ENCODE measurements at regions not wholly inside any gene's neighbourhood (a gene's known extent, or its start where the extent isn't known, plus 50 kb on each side); places are given as distances from the start of the nearest gene placed in this dataset.
A peak's percentile ranks its signal among the peaks of the same experiment; 100 is the strongest.

GRCh38 chr2:176445956-176446355 lies 176.7 kb downstream of the MTX2 start:
- no peak for DNase-seq
- H3K9me3 ChIP-seq (ENCODE audit: control insufficient read depth, low read length, poor library complexity, severe bottlenecking): no peaks in the 10 kb centered on the region
- H3K36me3 Mint-ChIP-seq (ENCODE audit: low read depth): no peaks in the 10 kb centered on the region
- ATAC-seq: no peak
- no peak overlapping the region for H3K4me3 Mint-ChIP-seq
- peaks cover 9% of the 10 kb centered on the region for H3K4me1 Mint-ChIP-seq
- H3K27me3 Mint-ChIP-seq: peaks cover 28% of the 10 kb centered on the region
- H3K27ac Mint-ChIP-seq: no peak overlapping the region

- no peaks in the 10 kb centered on the region for H3K9me3 ChIP-seq (ENCODE audit: control insufficient read depth, low read length, poor library complexity, severe bottlenecking)
- DNase-seq: no peak
- ATAC-seq: no peak
- H3K27ac Mint-ChIP-seq: no peak overlapping the region
- no peak overlapping the region for H3K4me3 Mint-ChIP-seq
- H3K36me3 Mint-ChIP-seq (ENCODE audit: low read depth): no peaks in the 10 kb centered on the region
- peaks cover 24% of the 10 kb centered on the region for H3K27me3 Mint-ChIP-seq
- peaks cover 9% of the 10 kb centered on the region for H3K4me1 Mint-ChIP-seq
Measured at GRCh38 chr2:176446718-176447414, 177.6 kb downstream of the MTX2 start.

GRCh38 chr2:176447616-176448015 lies 178.4 kb downstream of the MTX2 start:
- no peak for DNase-seq
- Mint-ChIP-seq H3K4me3 (no peak overlapping the region), H3K27ac (no peak overlapping the region), H3K4me1 (peaks cover 9% of the 10 kb centered on the region), H3K27me3 (peaks cover 22% of the 10 kb centered on the region), H3K36me3 (ENCODE audit: low read depth) (no peaks in the 10 kb centered on the region)
- no peaks in the 10 kb centered on the region for H3K9me3 ChIP-seq (ENCODE audit: control insufficient read depth, low read length, poor library complexity, severe bottlenecking)
- no peak for ATAC-seq

- no peaks in the 10 kb centered on the region for H3K36me3 Mint-ChIP-seq (ENCODE audit: low read depth)
- H3K27ac Mint-ChIP-seq: no peak overlapping the region
- no peak overlapping the region for H3K4me3 Mint-ChIP-seq
- no peak for DNase-seq
- no peaks in the 10 kb centered on the region for H3K9me3 ChIP-seq (ENCODE audit: control insufficient read depth, low read length, poor library complexity, severe bottlenecking)
- peaks cover 9% of the 10 kb centered on the region for H3K4me1 Mint-ChIP-seq
- peaks cover 30% of the 10 kb centered on the region for H3K27me3 Mint-ChIP-seq
- no peak for ATAC-seq
Measured at GRCh38 chr2:176449852-176450251, 180.6 kb downstream of the MTX2 start.

- H3K27ac Mint-ChIP-seq: no peak overlapping the region
- H3K36me3 Mint-ChIP-seq (ENCODE audit: low read depth): peaks cover 2% of the 10 kb centered on the region
- no peak for ATAC-seq
- no peaks in the 10 kb centered on the region for H3K9me3 ChIP-seq (ENCODE audit: control insufficient read depth, low read length, poor library complexity, severe bottlenecking)
- no peak overlapping the region for H3K4me3 Mint-ChIP-seq
- H3K4me1 Mint-ChIP-seq: no peaks in the 10 kb centered on the region
- peaks cover 46% of the 10 kb centered on the region for H3K27me3 Mint-ChIP-seq
- no peak for DNase-seq
Measured at GRCh38 chr2:176453784-176454183, 184.5 kb downstream of the MTX2 start.

- H3K36me3 Mint-ChIP-seq (ENCODE audit: low read depth): peaks cover 2% of the 10 kb centered on the region
- ATAC-seq: peak; percentile 77
- H3K4me3 Mint-ChIP-seq: no peak overlapping the region
Measured at GRCh38 chr2:176454893-176455815, 185.9 kb downstream of the MTX2 start.

GRCh38 chr2:176455816-176456291 lies 186.6 kb downstream of the MTX2 start:
- no peak for ATAC-seq

More at GRCh38 chr2:176454893-176455815, 185.9 kb downstream of the MTX2 start:
- Mint-ChIP-seq H3K27me3 (peaks cover 53% of the 10 kb centered on the region), H3K27ac (no peak overlapping the region), H3K4me1 (no peaks in the 10 kb centered on the region)
- no peaks in the 10 kb centered on the region for H3K9me3 ChIP-seq (ENCODE audit: control insufficient read depth, low read length, poor library complexity, severe bottlenecking)
- DNase-seq: peak; percentile 48 to 73 (median 59)

GRCh38 chr2:176457481-176457880 lies 188.2 kb downstream of the MTX2 start:
- Mint-ChIP-seq H3K4me1 (no peaks in the 10 kb centered on the region), H3K27ac (no peak overlapping the region), H3K4me3 (no peak overlapping the region), H3K27me3 (peaks cover 62% of the 10 kb centered on the region), H3K36me3 (ENCODE audit: low read depth) (peaks cover 2% of the 10 kb centered on the region)
- no peaks in the 10 kb centered on the region for H3K9me3 ChIP-seq (ENCODE audit: control insufficient read depth, low read length, poor library complexity, severe bottlenecking)
- no peak for ATAC-seq
- DNase-seq: no peak

More at GRCh38 chr2:176455816-176456291, 186.6 kb downstream of the MTX2 start:
- H3K9me3 ChIP-seq (ENCODE audit: control insufficient read depth, low read length, poor library complexity, severe bottlenecking): no peaks in the 10 kb centered on the region
- Mint-ChIP-seq H3K27ac (no peak overlapping the region), H3K27me3 (peaks cover 56% of the 10 kb centered on the region), H3K4me3 (no peak overlapping the region), H3K4me1 (no peaks in the 10 kb centered on the region), H3K36me3 (ENCODE audit: low read depth) (peaks cover 2% of the 10 kb centered on the region)
- DNase-seq: no peak

- DNase-seq: no peak
- no peaks in the 10 kb centered on the region for H3K4me1 Mint-ChIP-seq
- peaks cover 2% of the 10 kb centered on the region for H3K36me3 Mint-ChIP-seq (ENCODE audit: low read depth)
- peaks cover 76% of the 10 kb centered on the region for H3K27me3 Mint-ChIP-seq
- H3K27ac Mint-ChIP-seq: no peak overlapping the region
- no peaks in the 10 kb centered on the region for H3K9me3 ChIP-seq (ENCODE audit: control insufficient read depth, low read length, poor library complexity, severe bottlenecking)
- no peak for ATAC-seq
- H3K4me3 Mint-ChIP-seq: no peak overlapping the region
Measured at GRCh38 chr2:176461098-176461808, 192.0 kb downstream of the MTX2 start.

GRCh38 chr2:176461809-176462670 lies 192.8 kb downstream of the MTX2 start:
- peaks cover 2% of the 10 kb centered on the region for H3K36me3 Mint-ChIP-seq (ENCODE audit: low read depth)
- DNase-seq (no peak), ATAC-seq (no peak)
- no peak overlapping the region for H3K27ac Mint-ChIP-seq
- H3K4me1 Mint-ChIP-seq: no peaks in the 10 kb centered on the region
- H3K9me3 ChIP-seq (ENCODE audit: control insufficient read depth, low read length, poor library complexity, severe bottlenecking): no peaks in the 10 kb centered on the region
- peaks cover 81% of the 10 kb centered on the region for H3K27me3 Mint-ChIP-seq
- no peak overlapping the region for H3K4me3 Mint-ChIP-seq

GRCh38 chr2:176463546-176463945 lies 194.3 kb downstream of the MTX2 start:
- H3K4me3 Mint-ChIP-seq: no peak overlapping the region
- H3K27me3 Mint-ChIP-seq: peaks cover 83% of the 10 kb centered on the region
- H3K36me3 Mint-ChIP-seq (ENCODE audit: low read depth): no peaks in the 10 kb centered on the region
- no peak overlapping the region for H3K27ac Mint-ChIP-seq
- H3K4me1 Mint-ChIP-seq: no peaks in the 10 kb centered on the region
- no peaks in the 10 kb centered on the region for H3K9me3 ChIP-seq (ENCODE audit: control insufficient read depth, low read length, poor library complexity, severe bottlenecking)
- no peak for DNase-seq
- ATAC-seq: no peak

- no peak for DNase-seq
- Mint-ChIP-seq H3K27ac (no peak overlapping the region), H3K4me3 (no peak overlapping the region), H3K4me1 (no peaks in the 10 kb centered on the region), H3K27me3 (peaks cover 81% of the 10 kb centered on the region), H3K36me3 (ENCODE audit: low read depth) (no peaks in the 10 kb centered on the region)
- no peak for ATAC-seq
- H3K9me3 ChIP-seq (ENCODE audit: control insufficient read depth, low read length, poor library complexity, severe bottlenecking): no peaks in the 10 kb centered on the region
Measured at GRCh38 chr2:176464886-176465564, 195.8 kb downstream of the MTX2 start.
